Caki2 (cell line): ENCODE measurements at regions not wholly inside any gene's neighbourhood (a gene's known extent, or its start where the extent isn't known, plus 50 kb on each side); places are given as distances from the start of the nearest gene placed in this dataset.

Source experiments
- DNase-seq: peaks from one replicate; pipeline ENCODE4 v3.0.0-alpha.2; 2015; ENCODE audit warnings: low read depth
- in situ Hi-C: cut with HindIII; loops from 2 replicates; pipeline ENCODE4 v1.10.0; 2016; ENCODE audit warnings: low sequenced_read_pairs, low pct_unique_long_range_greater_than_20kb, mixed read lengths

DNA sequence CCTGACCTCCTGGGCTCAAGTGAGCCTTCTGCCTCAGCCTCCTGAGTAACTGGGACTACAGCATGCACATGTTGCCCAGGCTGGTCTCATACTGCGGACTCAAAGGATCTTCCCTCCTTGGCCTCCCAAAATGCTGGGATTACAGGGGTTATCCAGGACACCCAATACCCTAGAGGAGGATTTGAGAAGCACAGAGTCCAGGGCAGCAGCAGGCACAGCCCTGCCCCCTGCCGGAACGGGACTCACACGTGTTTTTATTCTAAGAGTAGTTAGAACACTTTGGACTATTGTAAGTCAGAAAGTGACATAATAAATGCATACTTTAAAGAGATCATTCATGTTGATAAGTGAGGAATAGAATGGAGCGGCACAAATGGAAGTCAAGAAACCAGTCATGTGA is 80.2 kb downstream of the C6orf118 start:
- DNase-seq, result no peak
- in situ Hi-C loops, result no loop called here

DNA sequence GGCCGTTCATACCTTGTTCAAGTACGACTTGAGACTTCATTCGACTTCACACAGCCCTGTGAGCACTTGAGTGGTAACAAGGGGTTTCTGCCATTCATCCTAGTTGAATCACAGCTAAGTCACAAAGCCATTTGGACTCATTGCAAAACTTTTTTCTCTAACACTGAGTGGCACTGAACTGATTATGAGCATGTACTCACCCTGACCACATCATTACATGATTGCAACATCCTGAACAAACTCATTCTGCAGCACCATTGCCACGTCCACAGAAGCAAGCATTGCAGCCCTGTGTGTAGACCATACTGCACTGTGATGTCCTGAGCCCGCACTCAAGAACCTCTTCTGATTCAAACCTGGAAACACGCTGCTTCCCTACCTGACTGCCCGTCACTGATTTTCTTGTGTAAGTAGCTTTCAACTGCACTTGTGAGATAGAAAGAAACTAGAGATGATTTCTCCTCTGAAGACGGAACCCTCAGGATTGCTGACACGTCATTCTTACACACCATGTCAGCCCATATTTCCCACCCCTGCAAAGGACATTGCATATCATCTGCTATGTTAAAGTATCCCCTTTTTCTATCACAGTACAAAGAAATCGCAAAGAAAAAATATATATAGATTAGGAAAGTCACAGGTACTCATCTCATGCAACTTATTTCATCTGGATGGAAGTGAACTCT is 81.6 kb downstream of the C6orf118 start:
- DNase-seq, result no peak
- in situ Hi-C loops, result no loop called here

DNA sequence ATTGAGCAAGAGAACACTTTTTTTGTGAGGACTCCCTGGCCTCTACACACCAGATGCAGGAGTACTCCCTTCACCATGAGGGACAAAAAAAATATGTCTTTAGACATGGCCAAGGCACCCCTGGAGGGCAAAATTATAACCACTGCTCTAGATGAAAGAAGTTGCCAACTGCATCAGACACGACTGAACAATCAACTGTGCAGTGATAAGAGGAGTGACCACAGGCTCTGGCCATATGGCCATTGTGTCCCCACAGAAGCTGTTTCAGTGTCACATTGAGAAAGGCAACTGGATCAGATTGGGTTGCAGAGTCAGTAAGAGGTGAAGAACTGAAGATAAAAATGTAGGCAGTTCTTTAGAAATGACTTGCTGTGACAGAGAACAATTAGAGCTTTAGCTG is 85.7 kb downstream of the C6orf118 start:
- in situ Hi-C loops, result no loop called here
- no peak for DNase-seq

DNA sequence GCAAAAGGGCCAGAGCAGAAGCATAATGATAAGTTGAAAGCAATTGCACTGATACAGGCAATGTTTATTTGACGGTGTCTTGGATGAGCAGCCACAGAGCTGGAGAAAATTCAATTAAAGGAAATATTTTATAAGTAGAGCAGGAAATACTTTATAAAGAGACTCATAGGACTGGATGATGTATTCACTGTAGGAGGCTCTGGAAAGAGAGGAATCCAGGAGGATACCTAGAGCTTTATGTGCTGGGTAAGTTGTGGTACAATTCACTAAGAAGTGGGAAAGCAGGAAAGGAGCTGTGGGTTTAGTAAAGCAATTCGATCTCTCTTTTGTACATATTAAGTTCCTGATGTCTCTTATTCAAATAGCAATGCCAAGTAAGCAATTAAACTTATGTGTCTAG is 86.3 kb downstream of the C6orf118 start:
- in situ Hi-C loops, result no loop called here
- no peak for DNase-seq

DNA sequence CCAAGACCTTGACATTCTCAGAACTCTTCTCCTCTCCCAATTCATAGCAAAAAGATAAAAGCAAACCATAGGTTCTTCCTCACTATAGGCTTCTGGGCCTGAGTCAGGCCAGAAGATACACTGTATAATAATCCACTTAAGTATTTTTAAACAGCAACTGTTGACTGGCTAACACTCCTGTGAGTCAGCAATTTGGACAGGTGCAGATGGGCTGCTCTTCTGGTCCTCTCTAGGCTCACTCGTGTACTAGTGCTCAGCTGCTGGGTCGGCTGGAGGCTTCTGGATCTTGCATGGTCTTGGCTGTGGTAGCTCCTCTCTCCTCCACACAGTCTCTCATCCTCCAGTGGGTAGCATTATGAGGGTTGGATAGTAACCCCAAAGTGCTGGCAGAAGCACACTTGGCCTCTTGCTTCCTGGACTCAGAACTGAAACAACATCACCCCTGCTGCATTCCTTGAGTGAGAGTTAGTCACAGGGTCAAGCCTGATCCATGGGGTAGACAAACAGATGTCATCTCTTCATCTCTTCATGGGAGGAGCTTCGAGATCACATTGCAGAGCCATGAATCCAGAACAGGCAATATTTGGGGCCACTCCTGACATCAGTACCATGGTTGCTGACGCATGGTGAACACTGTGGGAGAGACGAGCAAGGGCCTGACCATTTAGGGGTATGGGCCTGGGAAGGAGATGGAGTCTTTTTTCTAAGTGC is 86.9 kb downstream of the C6orf118 start:
- DNase-seq, result no peak
- in situ Hi-C loops, result no loop called here

DNA sequence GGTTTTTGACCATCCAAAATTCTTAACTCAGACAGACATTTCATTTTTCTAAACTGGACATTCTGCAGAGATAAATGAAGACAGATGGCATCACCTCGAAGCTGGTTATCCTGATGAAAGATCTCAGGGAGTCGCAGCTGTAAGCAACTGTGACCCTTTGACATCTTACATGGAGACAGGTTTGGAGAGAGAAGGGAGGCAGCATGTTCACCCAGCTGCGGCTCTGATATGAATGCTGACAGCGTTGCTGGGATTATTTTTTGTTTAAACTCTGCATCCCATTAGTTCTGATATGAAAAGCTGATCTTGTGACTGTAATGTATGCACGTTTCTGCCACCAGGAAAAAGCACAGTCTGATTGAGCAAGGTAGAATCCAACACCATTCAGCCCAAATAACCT is 89.4 kb downstream of the C6orf118 start:
- no peak for DNase-seq
- in situ Hi-C loops, result no loop called here

DNA sequence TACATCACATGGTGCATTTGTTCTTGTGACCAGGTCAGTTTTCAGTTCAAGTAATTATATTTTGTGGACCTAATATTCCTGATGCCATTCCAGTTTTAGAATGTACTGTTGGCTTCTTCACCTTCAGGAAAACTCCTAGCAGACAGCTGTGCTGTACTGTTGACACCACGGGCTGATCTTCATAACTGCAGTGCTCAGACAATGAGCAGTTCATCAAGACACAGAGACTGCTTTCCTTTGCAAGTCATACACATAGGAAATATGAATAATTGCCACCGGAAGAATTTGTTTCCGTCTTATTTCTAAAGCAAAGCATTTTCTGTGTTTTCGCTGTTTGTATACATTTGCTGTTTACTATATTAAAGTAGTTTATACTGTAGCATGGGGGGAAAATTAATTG is 89.8 kb downstream of the C6orf118 start:
- no peak for DNase-seq
- in situ Hi-C loops, result no loop called here

DNA sequence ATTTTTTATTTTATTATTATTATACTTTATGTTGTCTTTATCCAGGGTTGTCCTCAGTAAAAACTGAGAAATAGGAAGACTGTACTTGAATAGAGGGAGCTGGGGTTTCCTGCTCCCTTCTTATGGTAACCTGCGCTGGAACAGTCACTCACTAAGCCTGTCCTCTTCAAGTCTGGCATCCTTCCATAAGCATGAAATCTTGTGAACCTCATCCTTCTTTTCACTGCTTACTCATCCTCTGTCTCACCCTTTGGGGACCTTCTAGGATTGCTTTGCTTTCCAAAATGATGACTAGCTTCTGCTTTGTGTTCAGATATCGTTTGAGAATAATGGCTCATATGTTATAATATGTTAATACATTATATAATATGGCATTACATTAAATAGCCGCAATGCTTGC is 90.6 kb downstream of the C6orf118 start:
- DNase-seq, result no peak
- in situ Hi-C loops, result no loop called here

DNA sequence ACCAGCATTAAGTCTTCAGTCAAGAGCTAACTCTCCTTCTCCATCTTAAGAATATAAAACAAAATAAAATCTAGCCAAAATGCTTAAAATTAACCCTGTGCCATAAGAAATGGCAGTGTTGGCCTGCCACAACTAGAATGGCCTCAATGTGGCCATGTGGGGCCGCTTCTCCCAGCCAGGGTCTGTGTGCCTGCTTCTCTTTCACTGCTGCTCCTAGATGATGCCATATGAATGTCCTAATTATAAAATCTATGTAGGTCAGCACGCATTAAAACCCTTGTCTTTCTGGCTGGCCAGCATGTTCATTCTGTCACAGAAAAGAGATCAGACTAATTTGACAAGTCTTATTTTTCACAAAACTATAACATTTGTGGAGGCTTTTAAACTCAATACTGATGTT is 102.6 kb downstream of the C6orf118 start:
- in situ Hi-C loops, result no loop called here
- DNase-seq, result no peak

DNA sequence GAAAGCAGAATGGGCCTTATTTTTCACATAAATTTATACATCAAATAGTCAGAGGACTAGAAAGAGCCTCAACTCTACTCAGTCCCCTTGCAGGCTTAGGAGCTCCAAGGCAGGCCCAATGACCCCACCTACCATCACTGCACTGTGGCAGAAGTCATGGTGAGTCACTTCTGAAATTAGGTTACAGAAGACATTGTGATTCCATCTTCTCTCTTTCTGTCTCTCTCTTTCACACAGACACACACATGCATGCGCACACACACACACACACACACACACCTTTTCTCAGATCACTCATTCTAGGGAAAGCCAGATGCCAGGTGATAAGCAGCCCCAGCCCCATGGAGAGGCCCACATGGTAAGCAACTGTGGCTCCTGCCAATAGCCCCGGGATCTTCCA is 103.8 kb downstream of the C6orf118 start:
- in situ Hi-C loops, result no loop called here
- DNase-seq, result no peak

DNA sequence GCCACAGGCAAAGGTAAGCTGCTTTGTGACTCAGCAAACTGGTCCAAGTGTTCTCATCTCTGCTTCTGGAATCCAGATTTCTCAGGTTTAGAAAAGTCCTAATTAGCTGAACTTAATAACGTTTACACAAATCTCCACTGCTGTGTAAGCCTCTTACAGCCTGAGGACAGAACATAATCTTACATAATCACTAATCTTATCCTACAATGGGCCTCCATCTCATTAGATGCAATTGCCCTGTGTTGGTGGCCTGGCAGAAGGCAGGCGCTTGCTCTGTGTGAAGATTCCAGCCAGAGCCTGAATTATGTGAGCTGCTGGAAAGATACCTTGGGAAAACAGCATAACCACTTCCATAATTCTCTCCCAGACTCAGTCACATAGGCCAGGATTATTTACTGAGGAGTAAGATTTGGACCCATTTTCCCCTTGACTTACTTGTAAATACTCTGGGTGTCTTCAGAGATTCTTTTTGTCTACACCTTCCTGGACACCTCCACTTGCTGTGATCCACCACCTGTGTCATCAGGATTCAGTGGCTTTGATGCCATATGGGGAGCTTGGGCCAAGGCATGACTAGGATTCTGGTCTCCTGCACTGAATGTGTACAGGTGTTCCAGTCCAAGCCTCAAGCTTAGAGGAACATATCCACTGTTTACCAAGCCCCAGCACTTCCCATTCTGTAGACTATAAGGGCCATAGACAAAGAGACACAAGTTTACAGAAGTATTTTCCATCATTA is 104.4 kb downstream of the C6orf118 start:
- DNase-seq, result no peak

DNA sequence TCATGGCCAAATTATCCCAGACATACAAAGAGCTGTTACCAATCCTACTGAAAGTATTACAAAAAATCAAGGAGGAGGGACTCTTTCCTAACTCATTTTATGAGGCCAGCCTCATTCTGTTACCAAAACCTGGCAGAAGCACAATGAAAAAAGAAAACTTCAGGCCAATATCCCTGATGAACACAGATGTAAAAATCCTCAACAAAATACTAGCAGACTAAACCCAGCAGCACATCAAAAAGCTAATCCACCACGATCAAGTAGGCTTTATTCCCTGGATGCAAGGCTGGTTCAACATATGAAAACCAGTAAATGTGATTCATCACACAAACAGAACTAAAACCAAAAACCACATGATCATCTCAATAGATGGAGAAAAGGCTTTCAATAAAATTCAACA is 109.2 kb downstream of the C6orf118 start:
- DNase-seq, result no peak
- in situ Hi-C loops, result no loop called here

More for the DNA sequence above, 104.4 kb downstream of the C6orf118 start:
- in situ Hi-C loops, result no loop called here

DNA sequence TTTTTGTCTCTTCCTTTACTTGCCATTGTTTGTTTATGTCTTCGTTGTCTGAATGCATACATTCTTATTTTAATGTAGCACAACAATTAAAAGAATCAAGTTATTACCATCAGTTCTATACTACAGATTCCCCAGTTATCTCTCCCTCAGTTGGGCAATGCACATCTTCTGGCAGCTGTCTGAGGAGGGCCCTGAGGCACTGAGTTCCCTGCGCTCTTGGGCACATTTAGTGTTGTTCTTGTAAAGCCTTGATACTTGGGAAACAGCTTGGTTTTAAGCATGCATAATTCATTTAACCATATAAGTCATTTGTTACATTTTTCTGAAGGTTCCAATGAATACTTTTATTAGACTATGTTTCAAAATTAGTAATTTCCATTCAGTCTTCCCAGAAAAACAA is 117.9 kb downstream of the C6orf118 start:
- in situ Hi-C loops, result no loop called here
- no peak for DNase-seq

DNA sequence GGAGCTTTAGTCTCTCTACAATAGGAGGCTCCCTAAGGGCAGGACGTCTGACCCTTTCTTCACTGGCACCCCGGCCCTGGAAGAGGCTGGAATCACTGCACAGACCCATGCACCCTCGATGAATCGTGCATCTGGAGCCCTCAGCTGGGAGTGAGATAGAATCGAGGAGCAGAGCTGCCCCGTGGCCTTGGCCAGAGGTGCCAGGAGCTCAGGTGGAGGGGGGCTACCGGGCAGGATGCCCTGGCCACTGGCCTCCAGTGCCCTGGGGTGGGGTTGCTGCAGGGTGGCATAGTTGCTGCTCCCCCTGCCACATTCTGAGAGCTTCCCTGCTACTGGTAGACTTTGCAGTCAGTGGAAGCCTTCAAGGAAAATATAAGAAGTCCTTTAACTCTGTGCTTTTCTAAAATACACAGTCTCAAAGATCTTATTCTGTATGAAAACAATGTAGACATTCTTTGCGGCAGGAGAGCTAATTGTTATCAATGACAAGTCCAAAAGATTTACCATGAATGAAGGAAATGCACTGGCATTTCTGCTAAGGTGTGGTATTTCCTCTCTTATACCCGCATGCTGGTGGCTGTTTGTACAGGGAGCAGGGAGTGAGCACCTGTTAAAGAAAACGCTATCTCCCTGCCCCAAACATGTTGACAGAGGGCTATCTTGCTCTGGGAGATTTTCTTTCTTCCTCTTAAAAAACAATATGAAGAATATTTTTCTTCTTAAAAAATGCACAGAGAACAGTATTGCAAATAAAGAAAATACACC is 122.8 kb downstream of the C6orf118 start:
- no peak for DNase-seq
- in situ Hi-C loops, result no loop called here

DNA sequence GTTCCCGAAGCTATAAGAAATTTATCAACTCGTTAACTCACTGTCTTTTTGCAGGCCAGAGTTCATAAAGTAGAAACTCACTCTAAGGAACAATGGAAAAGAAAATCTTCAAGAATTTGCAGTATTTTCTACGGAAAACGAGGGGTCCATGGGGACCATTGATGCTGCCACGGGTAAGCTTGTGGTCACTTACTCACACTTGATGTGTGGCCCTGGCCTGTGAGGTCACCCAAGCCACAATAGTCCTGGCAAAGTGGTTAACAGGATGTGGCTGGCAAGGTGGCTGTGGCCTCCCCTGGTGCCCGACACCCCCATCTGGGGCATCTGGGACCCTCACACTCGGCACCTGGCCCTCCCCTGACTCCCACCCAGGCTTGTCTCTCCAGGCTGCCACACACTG is 123.4 kb downstream of the C6orf118 start:
- in situ Hi-C loops, result no loop called here
- no peak for DNase-seq

DNA sequence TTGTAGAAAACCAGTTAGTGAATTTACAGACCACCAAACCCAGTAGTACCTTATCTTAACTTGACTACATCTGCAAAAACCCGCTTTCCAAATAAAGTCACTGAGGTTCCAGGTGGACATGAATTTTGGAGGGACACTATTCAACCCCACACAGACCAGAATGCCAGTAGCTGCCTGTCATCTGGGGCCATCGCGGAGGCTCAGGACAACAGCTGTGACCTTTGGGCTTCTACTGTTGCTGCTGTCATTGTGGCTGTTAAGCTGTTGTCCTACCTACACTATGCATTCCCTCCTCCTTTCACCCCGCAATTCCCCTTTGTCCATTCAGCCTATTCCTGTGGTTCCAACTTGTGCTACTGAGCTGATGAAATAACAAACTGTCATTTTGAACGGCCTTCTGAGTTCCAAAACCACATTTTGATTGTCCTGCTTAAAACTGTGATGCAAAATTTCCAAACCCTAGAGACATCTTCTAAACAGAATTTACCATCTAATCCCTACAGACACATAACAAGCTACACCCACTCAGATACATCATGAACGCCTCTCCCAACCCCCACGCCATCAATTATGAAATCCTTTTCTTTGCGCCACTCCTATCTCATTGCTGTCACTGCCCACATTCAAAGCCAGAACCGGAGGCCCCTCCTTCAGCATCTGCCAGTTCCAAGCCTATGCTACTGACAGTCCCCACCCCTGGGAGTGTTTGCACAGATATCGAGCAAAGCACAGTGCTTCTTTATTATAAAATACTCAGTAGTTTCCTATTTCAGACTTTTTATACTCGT is 125.0 kb downstream of the C6orf118 start:
- DNase-seq, result no peak

DNA sequence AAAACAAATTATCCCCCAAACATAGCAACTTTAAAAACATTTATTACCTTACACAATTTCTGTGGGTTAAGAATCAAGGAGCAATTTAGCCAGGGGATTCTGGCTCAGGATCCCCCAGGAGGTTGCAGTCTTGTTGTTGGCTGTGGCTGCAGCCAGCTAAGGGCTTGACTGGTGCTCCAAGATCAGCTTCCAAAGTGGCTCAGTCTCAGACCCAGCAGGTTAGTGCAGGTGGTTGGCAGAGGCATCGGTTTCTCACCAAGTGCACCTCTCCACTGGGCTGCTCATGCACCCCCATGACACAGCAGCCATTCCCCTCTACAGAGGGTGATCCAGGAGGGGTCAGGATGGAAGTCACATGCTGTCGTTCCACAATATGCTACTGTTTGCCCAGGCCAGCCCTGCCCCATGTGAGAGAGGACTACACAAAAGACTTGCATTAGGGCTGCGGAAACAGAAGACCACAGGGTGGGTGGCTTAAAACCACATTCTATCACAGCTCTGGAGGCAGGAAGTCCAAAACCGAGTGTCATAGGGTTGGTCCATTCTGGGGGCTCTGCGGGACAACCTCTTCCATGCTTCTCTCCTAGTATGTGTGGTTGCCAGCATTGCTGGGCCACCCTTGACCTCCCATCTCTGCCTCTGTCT is 125.8 kb downstream of the C6orf118 start:
- DNase-seq, result no peak
- in situ Hi-C loops, result no loop called here

More for the DNA sequence above, 125.0 kb downstream of the C6orf118 start:
- in situ Hi-C loops, result no loop called here

DNA sequence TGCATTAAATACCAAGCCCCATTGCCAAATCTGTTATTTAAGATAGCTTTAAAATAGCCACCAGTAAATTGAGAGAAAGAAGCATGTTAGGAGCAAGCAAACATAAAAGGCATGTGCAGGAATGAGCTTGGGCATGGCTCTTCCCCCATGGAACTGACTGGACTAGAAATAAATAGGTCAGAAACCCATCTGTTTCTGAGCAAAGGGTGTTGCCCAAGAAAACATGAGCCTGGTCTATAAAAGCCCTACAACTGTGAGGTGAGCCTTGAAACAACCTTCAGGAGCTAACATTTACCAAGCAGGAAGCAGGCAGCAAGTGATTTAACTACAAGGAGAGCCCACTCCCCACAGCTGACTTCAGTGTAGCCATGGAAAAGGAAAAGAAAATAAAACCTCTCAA is 126.3 kb downstream of the C6orf118 start:
- no peak for DNase-seq
- in situ Hi-C loops, result no loop called here
